ENCODE measurements at regions not wholly inside any gene's neighbourhood (a gene's known extent, or its start where the extent isn't known, plus 50 kb on each side); places are given as distances from the start of the nearest gene placed in this dataset.

GRCh38 chr7:52958621-52959140 is 76.8 kb upstream of the POM121L12 start:
- no peak for TF ChIP-seq CTCF (IDR thresholded peaks at IDR 0.05; ENCODE audit: low read depth, low read length, missing control alignments)
- DNase-seq (ENCODE audit: low read depth), result no peak
- no peak overlapping the region for H3K4me3 ChIP-seq (ENCODE audit: low read depth, low read length)

GRCh38 chr7:52956379-52956915 is 79.0 kb upstream of the POM121L12 start:
- no peak for DNase-seq (ENCODE audit: low read depth)
- no peak overlapping the region for H3K4me3 ChIP-seq (ENCODE audit: low read depth, low read length)
- TF ChIP-seq CTCF (IDR thresholded peaks at IDR 0.05; ENCODE audit: low read depth, low read length, missing control alignments), result no peak

- no peak for DNase-seq (ENCODE audit: low read depth)
- no peak overlapping the region for H3K4me3 ChIP-seq (ENCODE audit: low read depth, low read length)
- TF ChIP-seq CTCF (IDR thresholded peaks at IDR 0.05; ENCODE audit: low read depth, low read length, missing control alignments), result no peak
These were observed 79.9 kb upstream of the POM121L12 start for GRCh38 chr7:52955522-52955921.

DNA sequence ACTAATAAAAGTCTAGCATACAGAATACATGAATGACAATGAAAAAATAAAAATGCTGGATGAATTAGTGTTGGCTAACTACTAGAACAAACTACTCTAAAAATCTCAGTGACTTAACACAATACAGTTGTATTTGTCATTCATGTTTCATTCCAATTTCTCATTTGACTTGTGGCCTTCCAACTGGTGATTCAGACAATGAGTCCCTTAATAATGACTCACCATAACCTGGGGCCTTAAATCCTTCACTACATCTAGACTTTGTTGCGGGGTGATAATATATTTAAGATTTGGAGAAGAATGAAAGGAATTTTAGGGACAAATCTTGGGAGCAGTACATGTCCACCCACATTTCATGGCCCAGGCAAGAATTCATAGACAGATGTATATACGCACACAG is 90.5 kb upstream of the POM121L12 start:
- H3K4me3 ChIP-seq (ENCODE audit: low read depth, low read length), result no peak overlapping the region
- no peak for TF ChIP-seq CTCF (IDR thresholded peaks at IDR 0.05; ENCODE audit: low read depth, low read length, missing control alignments)
- no peak for DNase-seq (ENCODE audit: low read depth)

DNA sequence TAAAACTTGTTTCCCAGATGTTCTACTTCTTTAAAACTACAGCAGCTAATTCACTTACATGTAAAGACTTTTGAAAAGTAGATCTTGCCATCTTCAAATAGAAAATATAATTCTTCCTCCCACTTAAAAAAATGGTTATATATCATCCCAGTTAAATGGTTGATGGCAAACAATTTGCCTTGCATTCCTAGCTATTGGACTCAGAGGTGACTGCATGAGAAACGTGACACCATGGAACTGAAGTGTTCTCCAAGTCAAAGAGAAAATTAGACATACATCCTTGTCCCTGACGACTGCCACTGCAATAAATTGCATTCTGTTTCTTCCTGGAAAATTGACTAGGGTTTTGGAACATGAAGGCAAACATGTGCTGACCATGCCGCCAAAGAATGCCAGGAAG is 95.0 kb upstream of the POM121L12 start:
- H3K4me3 ChIP-seq (ENCODE audit: low read depth, low read length), result no peak overlapping the region
- DNase-seq (ENCODE audit: low read depth), result no peak
- no peak for TF ChIP-seq CTCF (IDR thresholded peaks at IDR 0.05; ENCODE audit: low read depth, low read length, missing control alignments)

GRCh38 chr7:52938455-52939133 is 96.8 kb upstream of the POM121L12 start:
- DNase-seq (ENCODE audit: low read depth), result no peak
- no peak overlapping the region for H3K4me3 ChIP-seq (ENCODE audit: low read depth, low read length)
- no peak for TF ChIP-seq CTCF (IDR thresholded peaks at IDR 0.05; ENCODE audit: low read depth, low read length, missing control alignments)

DNA sequence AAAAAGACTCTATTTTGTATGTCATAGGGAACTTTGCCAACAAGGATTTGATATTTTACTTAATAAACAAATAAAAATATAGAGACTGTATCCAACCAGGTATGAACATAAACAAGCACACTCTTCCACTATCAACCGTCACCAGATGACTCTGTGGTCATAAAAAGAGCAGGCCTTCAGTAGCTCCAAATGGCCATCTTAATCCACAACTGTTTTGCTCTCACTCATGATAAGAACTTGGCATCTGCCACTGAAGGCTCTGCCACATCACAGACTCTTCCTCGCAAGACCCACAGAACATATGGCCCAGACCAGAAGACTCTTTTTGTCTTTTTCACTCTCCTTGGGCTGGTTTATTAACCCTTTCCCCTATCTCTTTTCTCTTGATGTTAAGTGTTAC is 98.7 kb upstream of the POM121L12 start:
- no peak for TF ChIP-seq CTCF (IDR thresholded peaks at IDR 0.05; ENCODE audit: low read depth, low read length, missing control alignments)
- H3K4me3 ChIP-seq (ENCODE audit: low read depth, low read length), result no peak overlapping the region
- DNase-seq (ENCODE audit: low read depth), result no peak
